ENCODE measurements at regions not wholly inside any gene's neighbourhood (a gene's known extent, or its start where the extent isn't known, plus 50 kb on each side); places are given as distances from the start of the nearest gene placed in this dataset.

- no peak for DNase-seq
- Histone ChIP-seq H3K4me3 (no peak overlapping the region), H3K4me1 (no peaks in the 10 kb centered on the region), H3K27me3 (no peaks in the 10 kb centered on the region), H3K36me3 (no peaks in the 10 kb centered on the region), H3K27ac (no peak overlapping the region), H3K9me3 (no peaks in the 10 kb centered on the region)
- TF ChIP-seq POLR2A (IDR thresholded peaks at IDR 0.05) (no peak), CTCF (IDR thresholded peaks at IDR 0.05) (no peak)
- ATAC-seq, result no peak
- 69% methylated on average over 4 of the region's 4 CpGs for WGBS (ENCODE audit: insufficient coverage, low coverage, low lambda C conversion rate, missing lambda C conversion rate)
- intact Hi-C loops (cut with DNase I), result no loop called here
These were observed 144.5 kb upstream of the MYRIP start for GRCh38 chr3:39664931-39665330.

- Histone ChIP-seq H3K36me3 (no peaks in the 10 kb centered on the region), H3K27me3 (no peaks in the 10 kb centered on the region), H3K4me1 (no peaks in the 10 kb centered on the region), H3K27ac (no peak overlapping the region), H3K4me3 (no peak overlapping the region), H3K9me3 (no peaks in the 10 kb centered on the region)
- intact Hi-C loops (cut with DNase I), result no loop called here
- TF ChIP-seq CTCF (IDR thresholded peaks at IDR 0.05), result no peak
- no peak for TF ChIP-seq POLR2A (IDR thresholded peaks at IDR 0.05)
- ATAC-seq (no peak), DNase-seq (no peak)
These were observed 144.0 kb upstream of the MYRIP start for GRCh38 chr3:39665441-39665840.

- no peaks in the 10 kb centered on the region for H3K9me3 ChIP-seq
- intact Hi-C loops (cut with DNase I), result no loop called here
- no peaks in the 10 kb centered on the region for H3K4me1 ChIP-seq
- ATAC-seq (peak; percentile 65 to 75 (median 73)), DNase-seq (no peak)
- no peaks in the 10 kb centered on the region for H3K36me3 ChIP-seq
- no peak overlapping the region for H3K4me3 ChIP-seq
- H3K27ac ChIP-seq, result no peak overlapping the region
- 11% methylated on average over 5 of the region's 5 CpGs for WGBS (ENCODE audit: insufficient coverage, low coverage, low lambda C conversion rate, missing lambda C conversion rate)
- H3K27me3 ChIP-seq, result no peaks in the 10 kb centered on the region
- TF ChIP-seq POLR2A (IDR thresholded peaks at IDR 0.05) (no peak), CTCF (IDR thresholded peaks at IDR 0.05) (peak; percentile 43 to 67 (median 61))
These were observed 141.0 kb upstream of the MYRIP start for GRCh38 chr3:39668420-39668819.

GRCh38 chr3:39671116-39671515, 138.3 kb upstream of the MYRIP start:
- ATAC-seq (no peak), DNase-seq (no peak)
- Histone ChIP-seq H3K27ac (no peak overlapping the region), H3K4me1 (no peaks in the 10 kb centered on the region), H3K36me3 (no peaks in the 10 kb centered on the region), H3K9me3 (no peaks in the 10 kb centered on the region), H3K4me3 (no peak overlapping the region), H3K27me3 (no peaks in the 10 kb centered on the region)
- TF ChIP-seq POLR2A (IDR thresholded peaks at IDR 0.05) (no peak), CTCF (IDR thresholded peaks at IDR 0.05) (no peak)
- intact Hi-C loops (cut with DNase I), result no loop called here
- WGBS (ENCODE audit: insufficient coverage, low coverage, low lambda C conversion rate, missing lambda C conversion rate), result 61% methylated on average over 3 of the region's 4 CpGs

- 33% methylated on average over 2 of the region's 2 CpGs for WGBS (ENCODE audit: insufficient coverage, low coverage, low lambda C conversion rate, missing lambda C conversion rate)
- intact Hi-C loops (cut with DNase I), result no loop called here
These were observed 137.8 kb upstream of the MYRIP start for GRCh38 chr3:39671600-39671999.

More at GRCh38 chr3:39671600-39671999, 137.8 kb upstream of the MYRIP start:
- H3K9me3 ChIP-seq, result no peaks in the 10 kb centered on the region
- no peaks in the 10 kb centered on the region for H3K4me1 ChIP-seq
- no peak overlapping the region for H3K27ac ChIP-seq
- no peak for TF ChIP-seq POLR2A (IDR thresholded peaks at IDR 0.05)
- TF ChIP-seq CTCF (IDR thresholded peaks at IDR 0.05), result no peak
- H3K27me3 ChIP-seq, result no peaks in the 10 kb centered on the region
- no peak for DNase-seq
- H3K4me3 ChIP-seq, result no peak overlapping the region
- ATAC-seq, result no peak
- no peaks in the 10 kb centered on the region for H3K36me3 ChIP-seq
